K562 (cell line): ENCODE measurements at regions not wholly inside any gene's neighbourhood (a gene's known extent, or its start where the extent isn't known, plus 50 kb on each side); places are given as distances from the start of the nearest gene placed in this dataset.

Source experiments
- ARID1B ChIP-seq: fragments of 450-650 bp; IDR thresholded peaks from 2 replicates; pipeline ENCODE4 v1.6.1; 2016; ENCODE audit warnings: antibody characterized with exemption, mild to moderate bottlenecking, inconsistent platforms
- GATAD2A ChIP-seq: fragments of 450-650 bp; IDR thresholded peaks from 2 replicates; pipeline ENCODE4 v1.6.1; 2017
- MCM2 ChIP-seq: fragments of 450-650 bp; IDR thresholded peaks from 2 replicates; pipeline ENCODE4 v1.6.1; 2017; ENCODE audit warnings: low read depth, mild to moderate bottlenecking
- MCM5 ChIP-seq: fragments of 450-650 bp; IDR thresholded peaks from 2 replicates; pipeline ENCODE4 v1.6.1; 2016; ENCODE audit warnings: low read depth
- MED1 ChIP-seq: sonication (generic); formaldehyde crosslinking; IDR thresholded peaks from 2 replicates; pipeline ENCODE4 v1.8.1; 2023; ENCODE audit warnings: missing genetic modification reagents, borderline replicate concordance
- NFIX ChIP-seq: fragments of 250-450 bp; sonication (Bioruptor Pico); IDR thresholded peaks from 2 replicates; pipeline ENCODE4 v1.4.0; 2020; ENCODE audit warnings: low read depth, mild to moderate bottlenecking, moderate library complexity
- PCBP2 ChIP-seq: fragments of 200-400 bp; formaldehyde crosslinking; IDR thresholded peaks from 2 replicates; pipeline ENCODE4 v1.6.1; 2018; ENCODE audit warnings: low read length, low read depth, mild to moderate bottlenecking, moderate library complexity; ENCODE audit not compliant: poor library complexity, severe bottlenecking
- RERE ChIP-seq: sonication (generic); formaldehyde crosslinking; IDR thresholded peaks from 2 replicates; pipeline ENCODE4 v1.8.0; 2023; ENCODE audit warnings: missing genetic modification reagents, mild to moderate bottlenecking, borderline replicate concordance
- SRF ChIP-seq, 2 experiments: fragments of 250-450, 450-650 bp in 1 of 2; sonication (Bioruptor Pico) in 1 of 2; sonication (generic) in 1 of 2; formaldehyde crosslinking; IDR thresholded peaks; 2 replicates each; pipeline versions ENCODE4 v1.5.0 to v1.5.1; 2020 to 2022; ENCODE audit warnings: mild to moderate bottlenecking in 1 of 2, missing genetic modification reagents in 1 of 2
- TARDBP ChIP-seq: fragments of 450-650 bp; IDR thresholded peaks from 2 replicates; pipeline ENCODE4 v1.6.1; 2016
- ZBED1 ChIP-seq: IDR thresholded peaks from 2 replicates; pipeline ENCODE4 v1.6.1; 2014
- ZFP30 ChIP-seq: fragments of 250-450 bp; sonication (Bioruptor Pico); IDR thresholded peaks from 2 replicates; pipeline ENCODE4 v1.8.0; 2022; ENCODE audit warnings: moderate library complexity, mild to moderate bottlenecking, inconsistent platforms, borderline replicate concordance
- ZNF134 ChIP-seq: fragments of 250-450 bp; sonication (Bioruptor Pico); conservative IDR thresholded peaks from 2 replicates; pipeline ENCODE4 v1.4.0; 2020
- TF ChIP-seq, protein P1 (sequence below): sonication (generic); formaldehyde crosslinking; IDR thresholded peaks from 2 replicates; pipeline ENCODE4 v1.8.0; 2022; ENCODE audit warnings: mild to moderate bottlenecking, low read depth, missing genetic modification reagents
- TF ChIP-seq, protein P2 (sequence below): IDR thresholded peaks from 3 replicates; pipeline ENCODE4 v1.6.1; 2011; ENCODE audit warnings: borderline replicate concordance, mild to moderate bottlenecking, moderate library complexity; ENCODE audit not compliant: insufficient read length; ENCODE audit errors: extremely low read depth
- TF ChIP-seq, protein P3 (sequence below): fragments of 250-450 bp; sonication (Bioruptor Pico); IDR thresholded peaks from 2 replicates; pipeline ENCODE4 v1.5.0; 2021; ENCODE audit warnings: mild to moderate bottlenecking, borderline replicate concordance

DNA sequence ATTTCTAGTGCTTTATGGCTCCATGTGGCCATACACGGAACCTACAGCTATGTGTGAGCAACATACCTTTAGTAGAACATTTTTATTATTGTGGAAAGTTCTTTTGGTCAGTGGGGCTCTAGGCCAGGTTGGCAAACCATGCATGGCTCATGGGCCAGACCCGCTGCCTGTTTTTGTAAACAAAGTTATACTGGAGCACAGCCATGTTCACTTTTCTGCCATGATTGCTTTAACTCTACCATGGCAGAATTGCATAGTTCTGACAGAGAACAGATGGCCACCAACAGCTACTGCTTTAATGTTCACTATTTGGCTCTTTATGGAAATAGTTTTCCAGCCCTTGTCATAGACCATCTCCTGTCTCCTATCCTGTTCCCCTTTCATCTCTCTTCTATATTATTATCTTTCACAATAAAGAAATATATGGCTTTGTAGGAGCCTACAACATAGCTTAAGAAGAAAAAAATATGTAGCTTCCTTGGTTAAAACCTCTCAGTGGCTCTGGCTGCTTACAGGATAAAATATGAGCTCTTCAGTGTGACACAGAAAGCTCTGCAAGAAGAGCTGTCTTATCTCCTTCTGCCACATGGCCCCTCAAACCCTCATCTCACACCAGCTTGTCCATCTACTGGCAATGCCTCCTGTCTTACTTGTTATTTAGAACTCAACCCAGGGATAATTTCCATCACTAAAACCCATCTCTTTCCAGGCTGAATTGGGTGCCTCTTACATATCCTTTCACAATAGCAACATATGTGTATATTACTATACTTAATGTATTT is 54.6 kb upstream of the RWDD3 start (continued):
- TF ChIP-seq, protein P1, sequence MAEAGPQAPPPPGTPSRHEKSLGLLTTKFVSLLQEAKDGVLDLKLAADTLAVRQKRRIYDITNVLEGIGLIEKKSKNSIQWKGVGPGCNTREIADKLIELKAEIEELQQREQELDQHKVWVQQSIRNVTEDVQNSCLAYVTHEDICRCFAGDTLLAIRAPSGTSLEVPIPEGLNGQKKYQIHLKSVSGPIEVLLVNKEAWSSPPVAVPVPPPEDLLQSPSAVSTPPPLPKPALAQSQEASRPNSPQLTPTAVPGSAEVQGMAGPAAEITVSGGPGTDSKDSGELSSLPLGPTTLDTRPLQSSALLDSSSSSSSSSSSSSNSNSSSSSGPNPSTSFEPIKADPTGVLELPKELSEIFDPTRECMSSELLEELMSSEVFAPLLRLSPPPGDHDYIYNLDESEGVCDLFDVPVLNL (CRISPR knock-in tag) = no peak
- no peak for TF ChIP-seq RERE (CRISPR knock-in tag)
- TF ChIP-seq TARDBP = no peak
- TF ChIP-seq MCM5 = no peak
- peak; percentile 98 for TF ChIP-seq ARID1B
- TF ChIP-seq, protein P2, sequence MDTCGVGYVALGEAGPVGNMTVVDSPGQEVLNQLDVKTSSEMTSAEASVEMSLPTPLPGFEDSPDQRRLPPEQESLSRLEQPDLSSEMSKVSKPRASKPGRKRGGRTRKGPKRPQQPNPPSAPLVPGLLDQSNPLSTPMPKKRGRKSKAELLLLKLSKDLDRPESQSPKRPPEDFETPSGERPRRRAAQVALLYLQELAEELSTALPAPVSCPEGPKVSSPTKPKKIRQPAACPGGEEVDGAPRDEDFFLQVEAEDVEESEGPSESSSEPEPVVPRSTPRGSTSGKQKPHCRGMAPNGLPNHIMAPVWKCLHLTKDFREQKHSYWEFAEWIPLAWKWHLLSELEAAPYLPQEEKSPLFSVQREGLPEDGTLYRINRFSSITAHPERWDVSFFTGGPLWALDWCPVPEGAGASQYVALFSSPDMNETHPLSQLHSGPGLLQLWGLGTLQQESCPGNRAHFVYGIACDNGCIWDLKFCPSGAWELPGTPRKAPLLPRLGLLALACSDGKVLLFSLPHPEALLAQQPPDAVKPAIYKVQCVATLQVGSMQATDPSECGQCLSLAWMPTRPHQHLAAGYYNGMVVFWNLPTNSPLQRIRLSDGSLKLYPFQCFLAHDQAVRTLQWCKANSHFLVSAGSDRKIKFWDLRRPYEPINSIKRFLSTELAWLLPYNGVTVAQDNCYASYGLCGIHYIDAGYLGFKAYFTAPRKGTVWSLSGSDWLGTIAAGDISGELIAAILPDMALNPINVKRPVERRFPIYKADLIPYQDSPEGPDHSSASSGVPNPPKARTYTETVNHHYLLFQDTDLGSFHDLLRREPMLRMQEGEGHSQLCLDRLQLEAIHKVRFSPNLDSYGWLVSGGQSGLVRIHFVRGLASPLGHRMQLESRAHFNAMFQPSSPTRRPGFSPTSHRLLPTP = no peak
- TF ChIP-seq SRF (CRISPR knock-in tag; IDR thresholded peaks at IDR 0.05) = no peak
- TF ChIP-seq PCBP2 = no peak
- TF ChIP-seq, protein P3, sequence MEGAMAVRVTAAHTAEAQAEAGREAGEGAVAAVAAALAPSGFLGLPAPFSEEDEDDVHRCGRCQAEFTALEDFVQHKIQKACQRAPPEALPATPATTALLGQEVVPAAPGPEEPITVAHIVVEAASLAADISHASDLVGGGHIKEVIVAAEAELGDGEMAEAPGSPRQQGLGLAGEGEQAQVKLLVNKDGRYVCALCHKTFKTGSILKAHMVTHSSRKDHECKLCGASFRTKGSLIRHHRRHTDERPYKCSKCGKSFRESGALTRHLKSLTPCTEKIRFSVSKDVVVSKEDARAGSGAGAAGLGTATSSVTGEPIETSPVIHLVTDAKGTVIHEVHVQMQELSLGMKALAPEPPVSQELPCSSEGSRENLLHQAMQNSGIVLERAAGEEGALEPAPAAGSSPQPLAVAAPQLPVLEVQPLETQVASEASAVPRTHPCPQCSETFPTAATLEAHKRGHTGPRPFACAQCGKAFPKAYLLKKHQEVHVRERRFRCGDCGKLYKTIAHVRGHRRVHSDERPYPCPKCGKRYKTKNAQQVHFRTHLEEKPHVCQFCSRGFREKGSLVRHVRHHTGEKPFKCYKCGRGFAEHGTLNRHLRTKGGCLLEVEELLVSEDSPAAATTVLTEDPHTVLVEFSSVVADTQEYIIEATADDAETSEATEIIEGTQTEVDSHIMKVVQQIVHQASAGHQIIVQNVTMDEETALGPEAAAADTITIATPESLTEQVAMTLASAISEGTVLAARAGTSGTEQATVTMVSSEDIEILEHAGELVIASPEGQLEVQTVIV = no peak
- TF ChIP-seq GATAD2A = 0 out of 2 replicates have a peak, but pooled peaks have one; percentile 37
- no peak for TF ChIP-seq ZBED1
- TF ChIP-seq ZNF134 (CRISPR knock-in tag) = no peak
- no peak for TF ChIP-seq MCM2
- no peak for TF ChIP-seq ZFP30 (CRISPR knock-in tag)
- no peak for TF ChIP-seq MED1
- TF ChIP-seq NFIX (CRISPR knock-in tag) = no peak
